ENCODE measurements at regions not wholly inside any gene's neighbourhood (a gene's known extent, or its start where the extent isn't known, plus 50 kb on each side); places are given as distances from the start of the nearest gene placed in this dataset.

- no peaks in the 10 kb centered on the region for H3K36me3 ChIP-seq (ENCODE audit: control insufficient read depth, insufficient read depth, low read length)
- H3K27me3 ChIP-seq (ENCODE audit: control insufficient read depth, insufficient read depth, low read length) = no peaks in the 10 kb centered on the region
- H3K9ac ChIP-seq (ENCODE audit: low read depth, low read length) = no peak overlapping the region
- no peak overlapping the region for H3K4me3 ChIP-seq (ENCODE audit: low read depth, low read length)
- H3K4me1 ChIP-seq (ENCODE audit: control insufficient read depth, insufficient read depth, low read length) = no peaks in the 10 kb centered on the region
- H3K9me3 ChIP-seq (ENCODE audit: control insufficient read depth, insufficient read depth, low read length) = peaks cover 38% of the 10 kb centered on the region
These were observed 300.0 kb upstream of the ALG10B start for GRCh38 chr12:38016602-38017001.

DNA sequence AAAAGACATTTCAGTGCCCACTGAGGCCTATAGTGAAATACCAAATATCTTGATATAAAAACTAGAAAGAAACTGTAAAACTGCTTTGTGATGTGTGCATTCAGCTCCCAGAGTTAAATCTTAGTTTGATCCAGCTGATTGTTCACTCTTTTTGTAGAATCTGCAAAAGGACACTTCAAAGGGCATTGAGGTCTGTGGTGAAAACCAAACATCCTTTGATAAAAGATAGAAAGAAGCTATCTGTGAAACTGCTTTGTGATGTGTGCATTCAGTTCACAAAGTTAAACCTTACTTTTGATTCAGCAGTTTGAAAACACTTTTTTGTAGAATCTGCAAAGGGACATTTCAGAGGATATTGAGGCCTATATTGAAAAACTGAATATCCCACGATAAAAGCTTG is 290.7 kb upstream of the ALG10B start:
- Histone ChIP-seq H3K9ac (ENCODE audit: low read depth, low read length) (no peak overlapping the region), H3K27me3 (ENCODE audit: control insufficient read depth, insufficient read depth, low read length) (no peaks in the 10 kb centered on the region), H3K4me1 (ENCODE audit: control insufficient read depth, insufficient read depth, low read length) (no peaks in the 10 kb centered on the region), H3K4me3 (ENCODE audit: low read depth, low read length) (no peak overlapping the region), H3K36me3 (ENCODE audit: control insufficient read depth, insufficient read depth, low read length) (no peaks in the 10 kb centered on the region), H3K9me3 (ENCODE audit: control insufficient read depth, insufficient read depth, low read length) (peaks cover 17% of the 10 kb centered on the region)

DNA sequence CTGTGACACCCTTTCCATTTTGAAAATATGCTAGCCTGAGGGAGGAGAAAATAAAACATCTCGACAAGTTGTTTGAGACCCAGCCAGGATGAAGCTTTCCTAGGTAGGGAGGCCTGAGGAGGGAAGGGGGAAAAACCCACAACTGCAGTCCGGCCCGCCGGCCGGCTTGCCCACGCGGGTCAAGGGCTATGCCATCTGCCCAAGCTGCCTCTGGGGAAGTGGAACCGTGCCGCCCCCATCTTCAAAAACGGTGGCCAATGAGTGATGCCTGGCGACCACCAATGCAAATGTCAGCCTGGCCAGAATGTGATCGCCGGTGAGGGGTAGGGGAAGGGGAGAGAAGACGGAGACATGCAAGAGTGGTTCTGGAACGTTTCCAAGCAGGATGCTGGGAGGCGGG is 263.5 kb upstream of the ALG10B start:
- Histone ChIP-seq H3K4me1 (ENCODE audit: control insufficient read depth, insufficient read depth, low read length) (no peaks in the 10 kb centered on the region), H3K36me3 (ENCODE audit: control insufficient read depth, insufficient read depth, low read length) (no peaks in the 10 kb centered on the region), H3K27me3 (ENCODE audit: control insufficient read depth, insufficient read depth, low read length) (no peaks in the 10 kb centered on the region), H3K9ac (ENCODE audit: low read depth, low read length) (no peak overlapping the region), H3K9me3 (ENCODE audit: control insufficient read depth, insufficient read depth, low read length) (peaks cover 38% of the 10 kb centered on the region), H3K4me3 (ENCODE audit: low read depth, low read length) (no peak overlapping the region)

DNA sequence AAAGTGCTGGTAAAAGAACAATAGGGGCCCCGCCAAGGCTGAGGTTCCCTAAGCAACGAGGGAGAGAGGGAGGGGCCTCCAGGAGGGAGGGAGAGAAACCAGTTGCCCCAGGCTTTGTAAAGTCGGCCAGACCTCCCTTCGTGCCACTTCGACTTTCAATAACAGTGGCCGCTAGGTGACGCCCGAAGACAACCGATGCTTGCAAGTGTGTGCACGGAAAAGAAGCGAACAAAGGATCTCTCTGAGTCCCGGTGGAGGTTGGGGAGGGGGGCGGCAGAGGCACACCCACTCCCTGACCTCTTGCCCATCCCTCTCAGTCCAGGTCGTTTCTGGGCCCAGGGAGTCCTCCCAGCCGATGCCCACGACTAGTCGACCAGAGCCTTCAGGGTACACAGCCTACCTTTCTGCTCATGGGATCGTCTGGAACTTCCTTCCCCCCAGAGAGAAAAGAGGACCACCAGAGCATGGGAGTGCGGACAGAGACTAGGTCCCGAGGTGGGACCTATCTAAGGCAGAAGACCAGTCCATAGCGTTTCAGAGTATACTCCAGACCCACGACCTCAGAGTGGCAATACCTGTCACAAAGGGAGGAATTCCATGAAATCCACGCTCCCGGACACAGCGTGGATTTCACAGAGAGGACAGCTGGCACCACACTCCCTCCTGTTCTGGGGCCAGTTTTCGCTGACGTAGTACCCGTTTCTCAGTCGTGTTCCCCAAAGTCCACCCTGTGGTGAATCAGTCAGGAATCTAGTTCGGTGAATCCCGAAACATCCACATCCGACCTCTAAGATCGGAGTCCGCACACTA is 262.7 kb upstream of the ALG10B start:
- Histone ChIP-seq H3K4me3 (ENCODE audit: low read depth, low read length) (no peak overlapping the region), H3K27me3 (ENCODE audit: control insufficient read depth, insufficient read depth, low read length) (no peaks in the 10 kb centered on the region), H3K36me3 (ENCODE audit: control insufficient read depth, insufficient read depth, low read length) (no peaks in the 10 kb centered on the region), H3K9me3 (ENCODE audit: control insufficient read depth, insufficient read depth, low read length) (peaks cover 32% of the 10 kb centered on the region), H3K9ac (ENCODE audit: low read depth, low read length) (no peak overlapping the region), H3K4me1 (ENCODE audit: control insufficient read depth, insufficient read depth, low read length) (no peaks in the 10 kb centered on the region)

DNA sequence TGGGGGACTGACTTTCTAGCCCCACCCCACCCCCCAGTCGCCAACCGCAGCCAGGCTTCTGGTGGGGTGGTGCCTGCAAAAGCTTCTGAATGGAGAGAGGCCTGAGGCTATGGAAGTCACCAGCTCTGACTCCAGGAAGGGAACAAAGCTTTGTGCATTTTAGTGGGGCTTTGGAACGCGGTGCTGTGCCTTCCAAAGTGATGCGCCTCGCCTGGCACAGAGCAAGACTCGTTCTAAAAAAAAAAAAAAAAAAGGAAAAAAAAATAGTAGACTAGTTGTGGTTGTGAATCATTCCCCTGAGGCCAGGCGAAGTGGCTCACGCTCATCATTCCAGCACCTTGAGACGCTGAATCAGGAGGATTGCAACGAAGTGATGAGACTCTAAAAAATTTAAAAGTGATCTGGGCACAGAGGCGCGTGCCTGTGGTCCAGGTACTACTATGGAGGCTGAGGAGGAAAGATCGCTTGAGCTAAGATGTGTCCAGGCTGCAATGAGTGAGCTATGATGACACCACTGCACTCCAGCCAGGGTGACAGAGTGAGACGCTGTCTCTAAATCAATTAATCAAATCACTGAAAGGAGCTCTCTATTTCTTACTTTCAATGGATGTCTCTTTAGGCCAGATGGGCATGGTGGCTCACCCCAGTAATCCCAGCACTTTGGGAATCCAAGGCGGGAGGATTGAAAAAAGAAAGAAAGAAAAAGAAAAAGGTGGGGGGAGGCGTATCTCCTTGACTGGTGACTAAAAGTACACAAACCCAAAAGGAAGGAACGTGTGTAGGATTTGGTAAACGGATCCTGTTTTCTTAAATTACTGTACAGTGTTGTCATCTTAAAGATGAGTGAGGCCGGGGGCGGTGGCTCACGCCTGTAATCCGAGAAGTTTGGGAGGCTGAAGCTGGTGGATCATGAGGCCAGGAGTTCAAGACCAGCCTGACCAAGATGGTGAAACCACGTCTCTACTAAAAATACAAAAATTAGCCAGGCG is 259.6 kb upstream of the ALG10B start:
- Histone ChIP-seq H3K9me3 (ENCODE audit: control insufficient read depth, insufficient read depth, low read length) (peaks cover 10% of the 10 kb centered on the region), H3K9ac (ENCODE audit: low read depth, low read length) (no peak overlapping the region), H3K27me3 (ENCODE audit: control insufficient read depth, insufficient read depth, low read length) (no peaks in the 10 kb centered on the region), H3K36me3 (ENCODE audit: control insufficient read depth, insufficient read depth, low read length) (no peaks in the 10 kb centered on the region), H3K4me1 (ENCODE audit: control insufficient read depth, insufficient read depth, low read length) (no peaks in the 10 kb centered on the region), H3K4me3 (ENCODE audit: low read depth, low read length) (no peak overlapping the region)

GRCh38 chr12:38099686-38100085 is 216.9 kb upstream of the ALG10B start:
- H3K27me3 ChIP-seq (ENCODE audit: control insufficient read depth, insufficient read depth, low read length) = no peaks in the 10 kb centered on the region
- no peaks in the 10 kb centered on the region for H3K36me3 ChIP-seq (ENCODE audit: control insufficient read depth, insufficient read depth, low read length)
- no peak overlapping the region for H3K4me3 ChIP-seq (ENCODE audit: low read depth, low read length)
- no peak overlapping the region for H3K9ac ChIP-seq (ENCODE audit: low read depth, low read length)
- no peaks in the 10 kb centered on the region for H3K4me1 ChIP-seq (ENCODE audit: control insufficient read depth, insufficient read depth, low read length)
- no peaks in the 10 kb centered on the region for H3K9me3 ChIP-seq (ENCODE audit: control insufficient read depth, insufficient read depth, low read length)

GRCh38 chr12:38101753-38102152 is 214.8 kb upstream of the ALG10B start:
- no peaks in the 10 kb centered on the region for H3K27me3 ChIP-seq (ENCODE audit: control insufficient read depth, insufficient read depth, low read length)
- H3K4me1 ChIP-seq (ENCODE audit: control insufficient read depth, insufficient read depth, low read length) = no peaks in the 10 kb centered on the region
- no peak overlapping the region for H3K4me3 ChIP-seq (ENCODE audit: low read depth, low read length)
- no peak overlapping the region for H3K9ac ChIP-seq (ENCODE audit: low read depth, low read length)
- H3K36me3 ChIP-seq (ENCODE audit: control insufficient read depth, insufficient read depth, low read length) = no peaks in the 10 kb centered on the region
- no peaks in the 10 kb centered on the region for H3K9me3 ChIP-seq (ENCODE audit: control insufficient read depth, insufficient read depth, low read length)

DNA sequence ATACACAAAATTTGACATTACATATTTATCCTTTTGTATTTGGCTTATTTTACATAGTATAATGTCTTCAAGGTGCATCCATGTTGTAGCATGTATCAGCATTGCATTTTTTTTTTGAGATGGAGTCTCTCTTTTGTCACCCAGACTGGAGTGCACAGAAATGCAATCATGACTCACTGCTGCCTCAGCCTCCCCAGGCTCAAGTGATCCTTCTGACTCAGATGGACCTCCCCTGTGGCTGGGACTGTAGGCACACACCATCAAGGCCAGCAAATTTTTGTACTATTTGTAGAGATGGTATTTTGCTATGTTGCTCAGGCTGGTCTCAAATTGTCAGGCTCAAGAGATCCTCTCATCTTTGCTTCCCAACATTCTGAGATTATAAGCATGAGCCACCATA is 214.4 kb upstream of the ALG10B start:
- no peaks in the 10 kb centered on the region for H3K9me3 ChIP-seq (ENCODE audit: control insufficient read depth, insufficient read depth, low read length)
- H3K27me3 ChIP-seq (ENCODE audit: control insufficient read depth, insufficient read depth, low read length) = no peaks in the 10 kb centered on the region
- H3K4me3 ChIP-seq (ENCODE audit: low read depth, low read length) = no peak overlapping the region
- no peak overlapping the region for H3K9ac ChIP-seq (ENCODE audit: low read depth, low read length)
- H3K4me1 ChIP-seq (ENCODE audit: control insufficient read depth, insufficient read depth, low read length) = no peaks in the 10 kb centered on the region
- H3K36me3 ChIP-seq (ENCODE audit: control insufficient read depth, insufficient read depth, low read length) = no peaks in the 10 kb centered on the region

GRCh38 chr12:38110026-38110699 is 206.4 kb upstream of the ALG10B start:
- Histone ChIP-seq H3K9ac (ENCODE audit: low read depth, low read length) (no peak overlapping the region), H3K9me3 (ENCODE audit: control insufficient read depth, insufficient read depth, low read length) (peaks cover 2% of the 10 kb centered on the region), H3K4me1 (ENCODE audit: control insufficient read depth, insufficient read depth, low read length) (no peaks in the 10 kb centered on the region), H3K4me3 (ENCODE audit: low read depth, low read length) (no peak overlapping the region), H3K27me3 (ENCODE audit: control insufficient read depth, insufficient read depth, low read length) (no peaks in the 10 kb centered on the region), H3K36me3 (ENCODE audit: control insufficient read depth, insufficient read depth, low read length) (no peaks in the 10 kb centered on the region)

DNA sequence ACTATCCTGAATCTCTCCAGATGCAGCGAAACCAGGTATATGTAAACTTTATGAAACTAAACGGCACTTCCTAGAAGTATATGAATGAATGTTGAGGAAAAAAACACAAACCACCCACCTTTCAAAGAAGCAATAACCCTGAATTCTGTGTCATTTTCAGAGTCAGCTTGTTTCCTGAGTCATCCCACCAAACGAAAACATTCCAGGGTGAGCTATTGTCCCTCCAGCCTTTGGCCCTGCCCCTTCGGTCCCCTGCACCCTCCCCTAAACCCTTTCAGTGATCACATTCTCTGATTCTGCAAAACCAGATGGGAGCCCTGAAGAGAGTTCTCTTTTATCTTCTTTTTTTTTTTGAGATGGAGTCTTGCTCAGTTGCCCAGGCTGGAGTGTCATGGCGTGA is 202.6 kb upstream of the ALG10B start:
- Histone ChIP-seq H3K4me3 (ENCODE audit: low read depth, low read length) (no peak overlapping the region), H3K9ac (ENCODE audit: low read depth, low read length) (no peak overlapping the region), H3K4me1 (ENCODE audit: control insufficient read depth, insufficient read depth, low read length) (no peaks in the 10 kb centered on the region), H3K27me3 (ENCODE audit: control insufficient read depth, insufficient read depth, low read length) (no peaks in the 10 kb centered on the region), H3K9me3 (ENCODE audit: control insufficient read depth, insufficient read depth, low read length) (peaks cover 16% of the 10 kb centered on the region), H3K36me3 (ENCODE audit: control insufficient read depth, insufficient read depth, low read length) (no peaks in the 10 kb centered on the region)

DNA sequence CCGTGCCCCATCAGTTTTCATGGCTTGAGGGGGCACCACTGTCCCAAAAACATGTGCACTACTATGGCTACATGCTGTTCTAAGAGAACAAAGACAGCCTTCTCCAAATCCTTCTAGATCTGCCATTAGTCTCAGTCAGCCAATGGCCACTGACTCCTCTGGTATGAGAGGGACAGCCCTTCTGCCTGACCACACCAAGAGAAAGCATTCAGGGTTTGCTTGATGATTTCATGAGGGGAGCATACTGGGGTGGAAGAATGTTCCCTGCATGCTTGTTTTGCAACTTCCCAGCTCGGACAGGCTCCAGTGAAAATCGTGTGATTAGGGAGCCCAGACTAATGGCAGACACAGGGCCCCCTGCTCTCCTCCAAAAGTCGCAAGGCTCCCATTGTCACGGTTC is 199.6 kb upstream of the ALG10B start:
- H3K27me3 ChIP-seq (ENCODE audit: control insufficient read depth, insufficient read depth, low read length) = no peaks in the 10 kb centered on the region
- no peak overlapping the region for H3K9ac ChIP-seq (ENCODE audit: low read depth, low read length)
- no peaks in the 10 kb centered on the region for H3K4me1 ChIP-seq (ENCODE audit: control insufficient read depth, insufficient read depth, low read length)
- H3K9me3 ChIP-seq (ENCODE audit: control insufficient read depth, insufficient read depth, low read length) = peaks cover 16% of the 10 kb centered on the region
- no peaks in the 10 kb centered on the region for H3K36me3 ChIP-seq (ENCODE audit: control insufficient read depth, insufficient read depth, low read length)
- H3K4me3 ChIP-seq (ENCODE audit: low read depth, low read length) = no peak overlapping the region
